SK-N-DZ (cell line): ENCODE measurements at regions not wholly inside any gene's neighbourhood (a gene's known extent, or its start where the extent isn't known, plus 50 kb on each side); places are given as distances from the start of the nearest gene placed in this dataset.

ENCODE experiments used
- DNase-seq: peaks from one replicate; pipeline ENCODE4 v3.0.0-alpha.2; 2015; ENCODE audit warnings: low spot score
- small RNA-seq, 2 experiments: library from RNA; depleted of rRNA; stranded (forward); fragments of <200 nt; gene quantifications; one replicate each; pipeline ENCODE3, GENCODE V24; 2014

GRCh38 chr2:64400733-64401528, 53.0 kb upstream of the LGALSL start:
- no peak for DNase-seq

- no peak for DNase-seq
Measured at GRCh38 chr2:64401529-64401880, 52.5 kb upstream of the LGALSL start.

GRCh38 chr2:64402876-64403275, 51.1 kb upstream of the LGALSL start:
- no peak for DNase-seq

- no peak for DNase-seq
Measured at GRCh38 chr2:64403426-64403825, 50.5 kb upstream of the LGALSL start.

GRCh38 chr2:64404002-64404731, 49.8 kb upstream of the LGALSL start:
- peak; percentile 11 for DNase-seq

Small RNA genes in the stretch of these regions (small RNA-seq; reads per million reads assigned to genes)
- 0 reads per million in 2 experiments for gene AC012368.3
- gene MIR4433B: 0 reads per million in 2 experiments
